Femur (tissue), 1 donor: ENCODE measurements at regions not wholly inside any gene's neighbourhood (a gene's known extent, or its start where the extent isn't known, plus 50 kb on each side); places are given as distances from the start of the nearest gene placed in this dataset.

ENCODE experiments used
- DNase-seq: peaks from one replicate; pipeline ENCODE4 v3.0.0-alpha.2; 2017

DNA sequence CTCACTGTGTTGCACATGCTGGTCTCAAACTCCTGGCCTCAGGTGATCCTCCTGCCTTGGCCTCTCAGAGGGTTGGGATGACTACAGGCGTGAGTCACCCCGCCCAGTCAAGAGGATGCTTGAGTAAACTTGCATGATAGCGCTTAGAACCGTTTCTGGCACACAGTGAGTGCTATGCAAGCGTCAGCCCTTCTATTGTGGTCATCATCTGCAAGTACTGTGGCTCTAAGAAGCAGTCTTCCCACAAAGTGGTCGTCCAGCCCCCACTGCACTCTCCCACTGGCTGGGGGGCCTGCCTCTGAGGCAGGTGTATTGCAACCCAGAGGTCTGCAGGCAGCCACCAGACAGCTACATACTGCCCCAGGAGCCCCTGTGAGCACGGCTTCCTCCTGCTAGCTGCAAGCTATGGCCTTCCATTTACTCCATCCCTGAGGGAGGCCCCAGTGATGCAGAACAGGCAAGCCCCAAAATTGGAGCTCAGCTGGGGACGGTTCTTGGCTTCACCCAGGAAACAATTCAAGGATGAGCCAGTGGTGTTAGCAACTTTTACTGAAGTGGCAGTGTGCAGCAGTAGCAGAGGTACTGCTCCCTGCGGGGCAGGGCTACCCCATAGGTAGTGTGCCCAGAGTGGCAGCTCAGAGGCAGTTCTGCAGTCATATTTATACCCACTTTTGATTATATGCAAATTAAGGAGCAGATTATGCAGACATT lies 95.4 kb downstream of the LSM3 start:
- DNase-seq: no peak

- DNase-seq: no peak
Observed at GRCh38 chr3:14274612-14274936, 96.0 kb downstream of the LSM3 start.

- DNase-seq: no peak
Observed at GRCh38 chr3:14274999-14275961, 96.7 kb downstream of the LSM3 start.

GRCh38 chr3:14275962-14276909 lies 97.6 kb downstream of the LSM3 start:
- no peak for DNase-seq

DNA sequence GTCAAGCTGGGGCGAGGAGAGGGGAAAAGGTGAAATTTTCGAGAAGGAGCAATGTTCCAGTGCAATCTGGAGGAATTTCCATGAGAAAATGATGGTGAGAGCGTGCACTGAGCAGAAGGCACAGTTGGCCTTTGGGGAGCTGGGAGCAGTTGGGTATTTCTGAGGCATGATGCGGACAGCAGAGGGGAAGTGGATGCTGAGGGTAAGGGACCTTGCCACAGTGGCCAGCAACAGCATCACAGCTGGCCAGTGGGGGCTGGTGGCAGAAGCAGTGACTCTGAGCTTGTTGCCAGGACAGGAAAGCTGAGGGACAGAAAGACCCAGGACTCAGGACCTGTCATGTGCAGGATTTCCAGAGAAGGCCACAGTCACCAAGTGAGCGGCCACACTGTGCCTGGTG lies 98.9 kb downstream of the LSM3 start:
- DNase-seq: no peak

DNA sequence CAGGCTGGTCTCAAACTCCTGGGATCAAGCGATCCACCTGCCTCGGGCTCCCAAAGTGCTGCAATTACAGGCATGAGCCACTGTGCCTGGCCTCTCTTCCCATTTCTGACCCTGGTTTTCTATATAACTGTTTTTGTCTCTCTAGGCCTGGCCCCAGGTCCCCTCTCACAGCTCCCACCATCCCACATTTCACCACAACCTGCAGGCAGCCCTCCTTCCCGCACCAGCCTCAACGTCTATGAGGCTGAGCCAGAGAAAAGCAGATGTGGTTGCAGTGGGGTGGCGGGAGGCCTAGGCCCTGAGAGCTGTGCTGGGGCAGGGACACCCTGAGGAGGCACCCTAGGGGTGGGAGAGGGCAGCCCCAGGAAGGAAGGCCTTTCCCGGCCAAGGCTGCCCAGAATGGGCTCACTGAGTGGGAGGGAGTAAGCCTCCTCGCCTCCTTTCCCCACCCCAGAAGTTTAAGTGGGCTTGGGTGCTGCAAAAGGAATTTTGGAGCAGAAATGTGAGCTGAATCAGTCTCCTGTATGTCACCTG lies 99.7 kb downstream of the LSM3 start:
- DNase-seq: no peak

DNA sequence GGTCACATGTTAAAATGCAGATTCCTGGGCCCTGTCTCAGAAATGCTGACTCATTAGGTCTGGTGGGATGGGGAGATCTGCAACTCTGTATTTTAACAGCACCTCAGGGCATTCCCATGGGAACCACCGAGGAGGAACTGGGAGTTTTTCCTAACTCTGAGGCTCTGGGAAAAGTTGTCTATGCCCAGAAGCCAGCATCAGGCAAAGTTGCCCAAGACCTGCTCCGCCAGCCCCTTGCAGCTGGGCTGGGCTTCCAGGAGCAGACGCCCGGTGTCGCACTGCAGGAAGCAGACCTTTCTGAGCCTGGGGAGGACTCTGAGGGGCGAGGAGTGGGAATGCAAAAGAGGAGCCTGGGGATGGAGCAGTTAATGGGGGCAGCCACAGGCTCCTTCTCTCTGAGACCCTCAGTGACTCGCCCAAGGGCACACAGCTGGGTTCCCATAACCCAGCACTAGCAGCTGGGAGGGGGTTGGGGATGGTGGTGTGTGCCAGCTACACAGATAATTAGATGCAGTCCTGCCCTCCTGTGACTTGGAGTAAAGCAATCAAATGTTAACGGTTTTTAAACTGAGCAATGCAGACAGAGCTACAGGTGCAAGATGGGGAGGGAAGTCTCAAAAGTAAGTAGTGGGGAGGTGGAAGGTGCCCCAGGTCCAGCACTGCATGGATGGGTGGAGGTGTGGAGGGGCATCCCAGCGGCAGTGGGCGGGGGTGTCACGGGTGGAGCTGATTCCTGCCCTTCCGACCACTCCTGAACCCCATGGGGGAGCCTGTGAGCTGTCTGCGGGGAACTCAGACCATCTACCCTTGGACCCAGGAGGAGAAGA lies 100.4 kb downstream of the LSM3 start:
- no peak for DNase-seq

- DNase-seq: no peak
Observed at GRCh38 chr3:14279626-14280061, 101.0 kb downstream of the LSM3 start.

GRCh38 chr3:14280326-14280725 lies 101.7 kb downstream of the LSM3 start:
- no peak for DNase-seq

DNA sequence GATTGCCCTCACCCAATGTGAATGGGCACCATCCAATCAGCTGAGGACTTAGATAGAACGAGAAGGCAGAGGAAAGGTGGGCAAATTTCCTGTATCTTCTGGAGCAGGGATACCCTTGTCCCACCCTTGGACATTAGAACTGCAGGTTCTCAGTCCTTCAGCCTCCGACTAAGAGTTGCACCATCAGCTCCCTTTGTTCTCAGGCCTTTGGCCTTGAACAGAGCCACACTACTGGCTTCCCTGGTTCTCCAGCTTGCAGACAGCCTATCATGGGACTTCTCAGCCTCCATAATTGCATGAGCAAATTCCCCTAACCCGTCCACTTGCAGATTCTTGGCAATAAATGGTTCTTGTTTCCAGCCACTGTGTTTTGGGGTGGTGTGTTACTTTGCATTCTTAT lies 102.4 kb downstream of the LSM3 start:
- no peak for DNase-seq

DNA sequence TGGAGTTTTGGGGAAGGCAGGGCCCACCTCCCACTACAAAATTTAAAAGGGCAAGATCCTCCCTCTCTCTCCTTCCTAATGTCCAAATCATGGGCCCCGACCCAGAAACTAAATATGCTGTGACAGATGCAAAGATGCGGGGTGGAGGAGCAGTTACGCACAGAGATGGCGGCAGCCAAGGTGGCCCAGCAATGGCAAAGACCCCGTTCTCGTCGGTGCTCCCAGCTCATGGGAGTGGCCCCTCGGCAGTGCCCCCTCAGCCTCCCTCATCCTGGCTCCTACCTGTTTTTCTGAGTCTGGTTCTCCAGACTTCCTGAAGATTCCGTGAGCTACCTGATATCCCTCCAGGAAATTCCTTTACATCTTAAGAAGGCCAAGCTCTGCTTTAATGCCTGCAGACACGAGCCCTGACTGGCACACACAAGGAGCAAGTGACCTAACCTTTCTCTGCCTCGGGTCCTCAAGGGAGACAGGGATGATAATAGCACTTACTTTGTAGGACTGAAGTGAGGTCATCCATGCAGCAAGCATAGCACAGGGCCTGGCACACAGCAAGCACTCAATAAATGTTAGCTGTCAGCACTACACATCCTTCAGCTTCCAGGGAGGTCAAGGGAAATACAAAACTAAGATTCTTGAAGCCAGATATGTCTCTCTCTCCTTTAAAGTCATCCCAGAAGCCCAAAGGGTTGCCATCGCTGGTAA lies 103.5 kb downstream of the LSM3 start:
- DNase-seq: no peak

DNA sequence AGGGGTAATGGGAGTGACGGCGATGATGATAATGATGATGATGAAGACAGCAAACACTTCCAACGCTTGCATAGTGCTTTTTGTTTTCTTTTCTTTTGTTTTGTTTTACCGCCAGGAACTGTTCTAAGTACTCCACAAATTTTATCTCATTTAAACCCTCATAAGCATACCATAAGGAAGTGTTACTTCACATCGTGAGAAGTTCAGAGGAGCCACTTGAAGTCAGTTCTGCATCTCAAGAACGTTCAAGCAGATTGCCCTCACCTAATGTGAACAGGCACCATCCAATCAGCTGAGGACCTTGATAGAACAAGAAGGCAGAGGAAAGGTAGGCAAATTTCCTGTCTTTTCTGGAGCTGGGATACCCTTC lies 104.1 kb downstream of the LSM3 start:
- no peak for DNase-seq

DNA sequence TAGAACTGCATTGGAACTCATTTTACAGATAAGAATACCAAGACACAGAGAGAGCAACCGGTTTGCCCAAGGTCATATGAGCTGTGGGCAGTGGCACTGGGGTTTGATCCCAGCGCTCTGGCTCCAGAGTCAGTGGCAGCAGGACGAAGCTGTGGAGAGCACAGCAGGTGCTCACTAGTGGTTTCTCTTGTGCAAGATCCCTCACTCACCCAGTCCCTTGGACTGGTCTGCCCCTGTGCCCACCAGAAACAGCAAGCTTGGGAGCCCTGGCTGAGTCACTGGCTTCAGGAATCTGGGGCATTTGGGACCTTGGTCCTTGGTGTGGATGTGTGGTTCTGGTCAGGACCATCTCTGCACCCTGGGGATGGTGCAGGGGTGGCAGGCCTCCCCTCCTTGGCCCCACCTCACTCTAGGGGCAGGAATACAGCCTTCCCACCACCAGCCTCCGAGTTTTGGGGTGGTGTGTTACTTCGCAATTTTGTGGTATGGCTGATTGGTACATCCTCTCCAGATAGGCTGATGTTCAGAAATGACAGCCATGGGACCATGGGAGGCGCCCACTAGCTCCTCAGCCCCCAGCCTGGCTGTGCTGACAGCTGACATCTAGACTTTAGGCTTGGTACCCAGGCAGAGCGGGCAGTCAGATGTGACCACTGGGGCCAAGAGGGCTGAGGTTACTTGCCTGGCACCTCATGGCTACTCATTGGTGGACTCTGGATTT lies 104.6 kb downstream of the LSM3 start:
- no peak for DNase-seq

- DNase-seq: no peak
Observed at GRCh38 chr3:14283813-14284438, 105.3 kb downstream of the LSM3 start.

DNA sequence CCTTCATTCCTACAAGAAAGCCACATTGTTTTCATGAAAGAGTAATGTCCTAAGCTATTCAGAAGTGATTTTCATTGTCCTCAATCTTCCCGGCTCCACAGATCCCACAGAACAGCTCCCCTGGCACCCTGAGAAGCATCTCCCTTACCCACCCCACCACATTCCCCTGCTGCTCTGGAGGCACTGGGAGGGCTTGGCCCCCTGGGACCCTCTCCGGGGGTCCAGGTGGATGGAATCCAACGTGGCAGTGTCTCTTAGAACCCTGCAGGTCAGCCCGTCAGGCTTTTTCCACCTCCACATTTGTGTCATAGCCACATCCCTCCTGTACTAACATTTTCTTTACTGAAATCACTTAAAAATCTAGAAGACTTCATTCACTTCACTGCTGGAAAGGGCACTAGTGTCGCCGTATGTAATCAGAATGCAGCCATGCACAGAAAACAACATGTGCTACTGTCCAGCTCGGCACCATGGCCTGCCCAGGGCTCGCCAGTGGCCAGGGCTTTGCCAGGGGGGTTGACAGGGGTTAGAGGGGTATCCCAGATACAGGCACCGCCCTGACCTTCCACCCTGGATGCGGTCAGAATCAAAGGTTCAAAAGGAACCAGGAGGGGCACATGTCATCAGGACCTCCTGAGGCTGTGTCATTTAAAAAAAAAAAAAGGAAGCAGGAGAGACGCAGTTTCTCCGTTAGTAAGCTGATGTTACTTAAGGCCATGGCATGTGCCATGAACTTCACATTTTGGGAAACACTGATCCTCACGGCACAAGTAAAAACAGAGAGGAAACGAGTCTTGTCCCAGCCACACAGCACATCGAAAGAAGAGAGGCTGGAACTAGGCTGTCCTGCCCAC lies 106.3 kb downstream of the LSM3 start:
- no peak for DNase-seq

GRCh38 chr3:14285548-14285925 lies 106.9 kb downstream of the LSM3 start:
- peak; percentile 58 for DNase-seq

DNA sequence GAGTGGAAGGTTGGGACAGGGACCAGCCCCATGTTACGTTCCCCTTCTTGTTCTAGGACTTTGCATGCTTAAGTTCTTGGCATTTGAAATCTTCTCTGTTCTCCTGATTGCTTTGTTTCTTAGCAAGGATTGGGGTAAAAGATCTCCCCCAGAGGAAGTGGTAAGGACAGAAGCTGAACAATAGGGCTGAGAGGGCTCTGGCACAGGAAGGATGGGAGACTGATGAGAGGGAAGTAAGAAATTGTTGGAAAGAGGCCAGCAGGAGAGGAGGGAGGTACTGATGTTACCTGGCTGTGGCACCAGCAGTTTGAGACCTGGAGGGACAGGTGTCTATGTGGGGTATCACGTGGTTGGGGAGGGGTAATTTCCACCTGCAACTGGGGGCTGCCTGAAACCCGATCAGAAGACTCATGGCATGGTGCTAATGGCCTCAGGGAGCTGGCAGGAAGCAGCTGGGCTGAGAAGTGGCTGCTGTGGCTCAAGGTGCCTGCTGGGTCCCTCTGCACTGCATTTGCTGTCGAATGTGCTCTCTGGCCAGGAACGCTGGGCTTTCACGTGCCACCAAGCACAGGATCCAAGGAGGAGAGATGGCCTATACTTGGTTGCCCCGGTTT lies 108.4 kb downstream of the LSM3 start:
- DNase-seq: no peak

DNA sequence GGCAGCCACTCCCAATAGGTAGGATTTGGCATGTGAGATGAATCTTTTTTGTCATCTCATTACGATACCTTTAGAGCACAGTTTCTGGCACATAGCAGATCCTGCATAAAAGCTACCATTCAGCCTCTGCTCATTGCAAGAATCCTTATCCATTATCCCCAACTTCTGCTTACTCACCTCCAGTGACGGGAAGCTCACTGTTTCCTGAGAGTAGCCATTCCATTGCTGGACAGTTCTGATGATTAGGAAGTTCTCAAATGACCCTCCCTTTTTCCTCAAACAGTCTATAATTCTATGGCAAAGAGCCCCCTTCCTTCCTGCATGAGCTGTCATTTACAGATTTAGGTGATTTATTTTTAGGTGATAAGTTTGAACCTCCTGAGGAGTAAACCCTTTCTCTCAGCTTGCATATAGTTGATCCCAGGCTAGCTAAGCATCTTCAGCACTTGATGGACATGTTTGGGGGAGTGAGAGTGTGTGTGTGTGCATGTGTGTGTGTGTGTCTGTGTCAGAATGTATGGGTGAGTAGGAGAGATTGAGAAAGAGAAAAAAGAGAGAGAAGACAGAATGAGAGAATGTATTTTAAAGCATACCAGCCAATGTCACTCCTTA lies 109.7 kb downstream of the LSM3 start:
- DNase-seq: no peak
